HepG2 (cell line): ENCODE measurements at regions not wholly inside any gene's neighbourhood (a gene's known extent, or its start where the extent isn't known, plus 50 kb on each side); places are given as distances from the start of the nearest gene placed in this dataset.

ENCODE experiments used
- ATAC-seq: fragments of 200-7000 bp; cut with Tn5 transposase; 3 replicates; pipeline ENCODE4 v1.9.1; 2020; ENCODE audit warnings: mild to moderate bottlenecking, moderate library complexity
- BruUV-seq: library from RNA; stranded (reverse); fragments of 400-500 nt; replicated peaks from 2 replicates; lab custom pipeline; 2021; lab: Mats Ljungman, UMichigan
- CTCF ChIA-PET: fragments of 300-600 bp; formaldehyde crosslinking; extraction: SDS; loops from one replicate; lab custom pipeline; 2021; ENCODE audit warnings: low total read pairs, inconsistent platforms, low intra/inter-chr PET ratio; lab: Yijun Ruan, JAX
- POLR2A ChIA-PET: fragments of 350-600 bp; sonication (Branson Sonifier 250); formaldehyde crosslinking; loops from one replicate; lab custom pipeline; 2020; ENCODE audit warnings: antibody characterized with exemption, inconsistent platforms; lab: Yijun Ruan, JAX
- DNase-seq: peaks from one replicate; pipeline ENCODE4 v3.0.0-alpha.2; 2015; ENCODE audit warnings: low spot score
- FAIRE-seq: peaks from 3 replicates; lab custom pipeline; 2011; peaks lifted over from hg19 to GRCh38; lab: Jason Lieb, UNC
- H2AFZ ChIP-seq: one replicate; pipeline ENCODE4 v1.6.1; 2011; ENCODE audit warnings: low read length, inconsistent platforms
- H3K27ac ChIP-seq: fragments of 300-600 bp; 3 replicates; pipeline ENCODE4 v1.8.0; 2011; ENCODE audit warnings: mixed run types, mild to moderate bottlenecking, mixed read lengths, low read length, inconsistent platforms; ENCODE audit not compliant: insufficient read depth; ENCODE audit errors: extremely low read length
- H3K27me3 ChIP-seq, 2 experiments: fragments of 200-600 bp in 1 of 2; 2 replicates in 1 of 2; 3 replicates in 1 of 2; pipeline versions ENCODE4 v1.6.0 to v1.8.0; 2011; ENCODE audit warnings: low read length in 2 of 2, mild to moderate bottlenecking in 2 of 2, moderate library complexity in 2 of 2, inconsistent platforms in 1 of 2; ENCODE audit not compliant: insufficient read depth in 2 of 2, control insufficient read depth in 1 of 2
- H3K36me3 ChIP-seq, 2 experiments: fragments of 200-600 bp in 1 of 2; replicated peaks in 1 of 2; 2 replicates in 1 of 2; 3 replicates in 1 of 2; pipeline versions ENCODE4 v1.5.1 to v1.8.0; 2011; ENCODE audit warnings: low read length in 2 of 2, inconsistent platforms in 1 of 2; ENCODE audit not compliant: insufficient read depth in 2 of 2, control insufficient read depth in 1 of 2
- H3K4me1 ChIP-seq: 2 replicates; pipeline ENCODE4 v1.5.1; 2012; ENCODE audit warnings: low read length, inconsistent platforms; ENCODE audit not compliant: insufficient read depth
- H3K4me2 ChIP-seq: 2 replicates; pipeline ENCODE4 v1.6.0; 2011; ENCODE audit warnings: low read depth, low read length, inconsistent platforms
- H3K4me3 ChIP-seq, 3 experiments: fragments of 200-600 bp in 1 of 3; sonication (generic), shearing (Covaris generic) in 1 of 3; replicated peaks in 1 of 3; 2 replicates each; pipeline ENCODE4 v1.5.1; 2011 to 2016; ENCODE audit warnings: low read length in 3 of 3, inconsistent platforms in 2 of 3, low read depth in 2 of 3, mild to moderate bottlenecking in 2 of 3, control low read depth in 1 of 3, mixed read lengths in 1 of 3; ENCODE audit not compliant: insufficient read depth in 1 of 3
- H3K79me2 ChIP-seq: one replicate; pipeline ENCODE4 v1.6.1; 2011; ENCODE audit warnings: low read length, inconsistent platforms; ENCODE audit not compliant: insufficient read depth
- H3K9ac ChIP-seq: 2 replicates; pipeline ENCODE4 v1.6.0; 2011; ENCODE audit warnings: mild to moderate bottlenecking, low read depth, low read length, inconsistent platforms; ENCODE audit not compliant: insufficient read depth
- H3K9me3 ChIP-seq: 2 replicates; pipeline ENCODE4 v1.5.1; 2012; ENCODE audit warnings: mild to moderate bottlenecking, low read length
- H4K20me1 ChIP-seq: 2 replicates; pipeline ENCODE4 v1.6.0; 2011; ENCODE audit warnings: inconsistent platforms, mild to moderate bottlenecking, low read length, moderate library complexity; ENCODE audit not compliant: insufficient read depth
- CEBPG ChIP-seq: IDR thresholded peaks from 2 replicates; pipeline ENCODE4 v1.6.1; 2016
- FOXA3 ChIP-seq: IDR thresholded peaks from 2 replicates; pipeline ENCODE4 v1.6.1; 2016; ENCODE audit warnings: missing genetic modification reagents, missing compliant biosample characterization
- HHEX ChIP-seq: IDR thresholded peaks from 2 replicates; pipeline ENCODE4 v1.6.1; 2016; ENCODE audit warnings: control low read depth
- KLF16 ChIP-seq, 2 experiments: sonication (generic) in 1 of 2; formaldehyde crosslinking in 1 of 2; IDR thresholded peaks; 2 replicates each; pipeline versions ENCODE4 v1.6.1 to v1.8.0; 2016 to 2023; ENCODE audit warnings: missing genetic modification reagents in 2 of 2, missing compliant biosample characterization in 1 of 2
- MLX ChIP-seq: IDR thresholded peaks from 2 replicates; pipeline ENCODE4 v1.6.1; 2016
- NCOR1 ChIP-seq: fragments of 200-600 bp; sonication (generic); IDR thresholded peaks from 2 replicates; pipeline ENCODE4 v1.7.0; 2017; ENCODE audit warnings: antibody characterized with exemption, low read length, borderline replicate concordance
- SMAD9 ChIP-seq: sonication (generic); formaldehyde crosslinking; IDR thresholded peaks from 2 replicates; pipeline ENCODE4 v1.5.1; 2020; ENCODE audit warnings: mild to moderate bottlenecking, missing genetic modification reagents
- USF2 ChIP-seq, 2 experiments: sonication (generic) in 1 of 2; formaldehyde crosslinking in 1 of 2; IDR thresholded peaks; 2 replicates each; pipeline versions ENCODE4 v1.5.1 to v1.6.1; 2011 to 2020; ENCODE audit warnings: borderline replicate concordance in 1 of 2, low read depth in 1 of 2, low read length in 1 of 2, mild to moderate bottlenecking in 1 of 2, missing genetic modification reagents in 1 of 2, moderate library complexity in 1 of 2
- ZNF251 ChIP-seq: sonication (generic); formaldehyde crosslinking; IDR thresholded peaks from 2 replicates; pipeline ENCODE4 v1.9.0; 2021; ENCODE audit warnings: mild to moderate bottlenecking, missing genetic modification reagents
- ZNF569 ChIP-seq: sonication (generic); formaldehyde crosslinking; IDR thresholded peaks from 2 replicates; pipeline ENCODE4 v1.5.0; 2020; ENCODE audit warnings: mild to moderate bottlenecking, missing genetic modification reagents, moderate library complexity, borderline replicate concordance
- ZNF577 ChIP-seq: sonication (generic); formaldehyde crosslinking; IDR thresholded peaks from 2 replicates; pipeline ENCODE4 v1.4.0; 2020; ENCODE audit warnings: mild to moderate bottlenecking, low read depth, missing genetic modification reagents, borderline replicate concordance
- ZNF678 ChIP-seq: sonication (generic); formaldehyde crosslinking; IDR thresholded peaks from 2 replicates; pipeline ENCODE4 v1.4.0; 2020; ENCODE audit warnings: mild to moderate bottlenecking, missing genetic modification reagents
- ZNF768 ChIP-seq: sonication (generic); formaldehyde crosslinking; IDR thresholded peaks from 2 replicates; pipeline ENCODE4 v1.4.0; 2020; ENCODE audit warnings: missing genetic modification reagents
- WGBS: methylation state at CpG from one replicate; pipeline ENCODE4 v1.1.6; 2017; ENCODE audit warnings: low lambda C conversion rate; 5-methylcytosine and 5-hydroxymethylcytosine counted together
- in situ Hi-C: cut with HindIII; loops from 2 replicates; pipeline ENCODE4 v1.10.0; 2017; ENCODE audit warnings: low pct_unique_long_range_greater_than_20kb; ENCODE audit not compliant: extremely low pct_ligation_motif_present
- intact Hi-C: fragments of 100-400 bp; cut with micrococcal nuclease; formaldehyde crosslinking; loops from one replicate; pipeline ENCODE4 v1.10.0; 2022; ENCODE audit not compliant: unreplicated experiment
- TF ChIP-seq, protein P1 (sequence below): sonication (generic); formaldehyde crosslinking; IDR thresholded peaks from 2 replicates; pipeline ENCODE4 v1.5.1; 2020; ENCODE audit warnings: missing genetic modification reagents, mild to moderate bottlenecking, borderline replicate concordance
- TF ChIP-seq, protein P2 (sequence below): sonication (generic); formaldehyde crosslinking; IDR thresholded peaks from 2 replicates; pipeline ENCODE4 v1.8.1; 2023; ENCODE audit warnings: mild to moderate bottlenecking, missing genetic modification reagents

- no peak for TF ChIP-seq USF2 (IDR thresholded peaks at IDR 0.05; ENCODE audit: low read depth, low read length)
- no peak for TF ChIP-seq USF2 (CRISPR knock-in tag; IDR thresholded peaks at IDR 0.05; ENCODE audit: borderline replicate concordance)
- TF ChIP-seq FOXA3 (CRISPR knock-in tag) = no peak
- no peak for TF ChIP-seq SMAD9 (CRISPR knock-in tag)
- TF ChIP-seq MLX (CRISPR knock-in tag) = no peak
- no peak for TF ChIP-seq ZNF678
- no peak for TF ChIP-seq ZNF569 (CRISPR knock-in tag)
Measured at GRCh38 chr3:117748131-117748530, 1038.6 kb downstream of the TUSC7 start (continued).

DNA sequence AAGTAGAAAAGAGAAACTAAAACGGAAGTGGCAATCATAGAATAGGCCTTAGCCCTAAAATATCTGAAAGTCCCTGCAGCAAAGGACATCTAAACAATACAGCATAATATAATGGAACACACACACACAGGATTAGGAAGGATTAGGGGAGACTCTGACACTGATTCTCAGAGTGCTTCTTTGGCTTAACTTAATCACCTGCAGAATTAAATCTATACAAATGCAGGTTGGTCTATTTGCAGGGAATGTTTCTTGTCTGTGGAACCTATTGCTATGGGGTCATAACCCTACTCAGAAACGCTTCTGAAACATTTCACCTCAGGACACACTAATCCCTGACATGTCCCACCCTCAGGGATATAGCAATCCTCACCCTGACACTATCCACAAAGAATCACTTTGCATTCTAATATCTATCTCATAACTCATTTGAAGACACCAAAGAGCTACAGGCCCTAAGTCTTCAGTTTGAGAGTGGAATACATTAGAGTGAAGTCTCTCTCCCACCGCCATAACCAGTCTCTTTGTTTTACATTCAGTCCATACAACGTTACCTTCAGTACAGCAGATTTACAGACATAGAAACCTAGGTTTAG, 1041.2 kb downstream of the TUSC7 start:
- Histone ChIP-seq H3K4me3 (no peak overlapping the region), H2AFZ (no peak overlapping the region), H3K36me3 (no peaks in the 10 kb centered on the region), H3K9me3 (no peaks in the 10 kb centered on the region), H3K4me1 (no peaks in the 10 kb centered on the region), H3K79me2 (no peaks in the 10 kb centered on the region), H3K27ac (no peak overlapping the region), H4K20me1 (no peaks in the 10 kb centered on the region), H3K27me3 (no peaks in the 10 kb centered on the region), H3K4me2 (no peak overlapping the region), H3K9ac (no peak overlapping the region)
- CTCF ChIA-PET = no interaction called here
- in situ Hi-C loops = no loop called here
- DNase-seq = no peak
- ATAC-seq = no peak
- intact Hi-C loops = no loop called here
- WGBS = 2% methylated on average over 4 of the region's 4 CpGs
- POLR2A ChIA-PET = no interaction called here
- FAIRE-seq = no peak
- no TSS peak for BruUV-seq
- TF ChIP-seq ZNF251 (CRISPR knock-in tag) = no peak
- TF ChIP-seq, protein P1, sequence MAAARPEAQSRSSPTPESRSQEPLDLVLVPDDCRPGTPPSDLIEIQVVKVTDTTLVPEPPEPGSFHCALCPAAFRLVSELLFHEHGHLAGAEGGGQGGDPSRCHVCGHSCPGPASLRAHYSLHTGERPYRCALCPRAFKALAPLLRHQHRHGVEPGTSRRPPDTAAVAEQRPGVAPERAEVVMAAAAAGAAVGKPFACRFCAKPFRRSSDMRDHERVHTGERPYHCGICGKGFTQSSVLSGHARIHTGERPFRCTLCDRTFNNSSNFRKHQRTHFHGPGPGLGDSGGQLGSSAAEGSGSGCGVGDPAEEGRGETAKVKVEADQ (CRISPR knock-in tag) = no peak
- TF ChIP-seq CEBPG (CRISPR knock-in tag) = no peak
- TF ChIP-seq HHEX (CRISPR knock-in tag) = no peak
- TF ChIP-seq ZNF768 (CRISPR knock-in tag) = no peak
- no peak for TF ChIP-seq ZNF577 (CRISPR knock-in tag)
- TF ChIP-seq KLF16 (CRISPR knock-in tag; IDR thresholded peaks at IDR 0.05) = no peak
- no peak for TF ChIP-seq NCOR1
- TF ChIP-seq, protein P2, sequence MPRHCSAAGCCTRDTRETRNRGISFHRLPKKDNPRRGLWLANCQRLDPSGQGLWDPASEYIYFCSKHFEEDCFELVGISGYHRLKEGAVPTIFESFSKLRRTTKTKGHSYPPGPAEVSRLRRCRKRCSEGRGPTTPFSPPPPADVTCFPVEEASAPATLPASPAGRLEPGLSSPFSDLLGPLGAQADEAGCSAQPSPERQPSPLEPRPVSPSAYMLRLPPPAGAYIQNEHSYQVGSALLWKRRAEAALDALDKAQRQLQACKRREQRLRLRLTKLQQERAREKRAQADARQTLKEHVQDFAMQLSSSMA = no peak
